SK-N-SH (cell line): ENCODE measurements at regions not wholly inside any gene's neighbourhood (a gene's known extent, or its start where the extent isn't known, plus 50 kb on each side); places are given as distances from the start of the nearest gene placed in this dataset.

Experiments used
- CTCF ChIA-PET: fragments of 300-600, 350-600 bp; formaldehyde crosslinking; extraction: SDS; loops from one replicate; lab custom pipeline; 2021; lab: Yijun Ruan, JAX
- POLR2A ChIA-PET: fragments of 350-600 bp; sonication (Branson Sonifier 250); formaldehyde crosslinking; extraction: SDS; loops from one replicate; lab custom pipeline; 2020; ENCODE audit warnings: antibody characterized with exemption, inconsistent platforms; lab: Yijun Ruan, JAX
- DNase-seq: peaks from one replicate; pipeline ENCODE4 v3.0.0; 2012
- H2AFZ ChIP-seq: fragments of 200-600 bp; sonication (generic); 2 replicates; pipeline ENCODE4 v1.8.1; 2016; ENCODE audit warnings: antibody characterized with exemption, mild to moderate bottlenecking, low read depth
- H3F3A ChIP-seq: fragments of 200-600 bp; sonication (generic); replicated peaks from 2 replicates; pipeline ENCODE3; 2016; ENCODE audit warnings: antibody characterized with exemption, mild to moderate bottlenecking; ENCODE audit not compliant: insufficient read depth
- H3K27ac ChIP-seq, 2 experiments: fragments of 200-500 bp in 1 of 2; fragments of 200-600 bp in 1 of 2; sonication (Bioruptor generic) in 1 of 2; sonication (generic), shearing (Covaris generic) in 1 of 2; 2 replicates each; pipeline versions ENCODE4 v1.5.1 to v1.6.1; 2014 to 2016; ENCODE audit warnings: low read depth in 2 of 2, inconsistent platforms in 1 of 2, low read length in 1 of 2, mild to moderate bottlenecking in 1 of 2, mixed read lengths in 1 of 2
- H3K27me3 ChIP-seq: fragments of 200-600 bp; sonication (generic), shearing (Covaris generic); 2 replicates; pipeline ENCODE4 v1.6.1; 2016; ENCODE audit warnings: mixed run types; ENCODE audit not compliant: insufficient read depth
- H3K36me3 ChIP-seq, 2 experiments: fragments of 200-500 bp in 1 of 2; fragments of 200-600 bp in 1 of 2; sonication (Bioruptor generic) in 1 of 2; sonication (generic) in 1 of 2; replicated peaks in 1 of 2; 2 replicates each; pipeline versions ENCODE3 to v1.5.1; 2014 to 2016; ENCODE audit warnings: low read length in 1 of 2, mild to moderate bottlenecking in 1 of 2; ENCODE audit not compliant: insufficient read depth in 2 of 2, control insufficient read depth in 1 of 2
- H3K4me1 ChIP-seq, 2 experiments: fragments of 200-500 bp in 1 of 2; fragments of 200-600 bp in 1 of 2; sonication (Bioruptor generic) in 1 of 2; sonication (generic), shearing (Covaris generic) in 1 of 2; 2 replicates each; pipeline versions ENCODE4 v1.5.1 to v1.6.1; 2014 to 2016; ENCODE audit warnings: low read depth in 1 of 2, low read length in 1 of 2, mixed run types in 1 of 2; ENCODE audit not compliant: insufficient read depth in 2 of 2, control insufficient read depth in 1 of 2
- H3K4me2 ChIP-seq: fragments of 200-600 bp; sonication (generic), shearing (Covaris generic); 2 replicates; pipeline ENCODE4 v1.6.1; 2017; ENCODE audit warnings: mixed run types
- H3K4me3 ChIP-seq, 2 experiments: fragments of 200-500 bp in 1 of 2; fragments of 200-600 bp in 1 of 2; sonication (Bioruptor generic) in 1 of 2; sonication (generic), shearing (Covaris generic) in 1 of 2; 2 replicates each; pipeline versions ENCODE4 v1.5.1 to v1.8.1; 2014 to 2016; ENCODE audit warnings: low read depth in 2 of 2, inconsistent platforms in 1 of 2, low read length in 1 of 2, mild to moderate bottlenecking in 1 of 2, mixed read lengths in 1 of 2, moderate library complexity in 1 of 2
- H3K79me2 ChIP-seq: fragments of 200-600 bp; sonication (generic); 2 replicates; pipeline ENCODE4 v1.8.1; 2017; ENCODE audit warnings: mild to moderate bottlenecking; ENCODE audit not compliant: insufficient read depth
- H3K9ac ChIP-seq: fragments of 200-600 bp; sonication (generic); 2 replicates; pipeline ENCODE4 v1.6.1; 2017; ENCODE audit warnings: mixed run types
- H3K9me2 ChIP-seq: fragments of 200-600 bp; sonication (generic); 2 replicates; pipeline ENCODE4 v1.6.1; 2017; ENCODE audit warnings: mixed run types
- H3K9me3 ChIP-seq: fragments of 200-600 bp; sonication (generic); 2 replicates; pipeline ENCODE4 v1.6.1; 2017; ENCODE audit warnings: mixed run types, mild to moderate bottlenecking, moderate library complexity
- H4K20me1 ChIP-seq: fragments of 200-600 bp; sonication (generic); 2 replicates; pipeline ENCODE4 v1.6.1; 2017; ENCODE audit warnings: mild to moderate bottlenecking, mixed run types; ENCODE audit not compliant: insufficient read depth
- CHD2 ChIP-seq: fragments of 150-350 bp; IDR thresholded peaks from 2 replicates; pipeline ENCODE4 v1.6.1; 2018; ENCODE audit warnings: low read length; ENCODE audit not compliant: partially characterized antibody
- CTCF ChIP-seq: fragments of 200-600 bp; sonication (generic); IDR thresholded peaks from 2 replicates; pipeline ENCODE4 v1.6.1; 2017; ENCODE audit warnings: antibody characterized with exemption, mild to moderate bottlenecking, moderate library complexity
- EP300 ChIP-seq, 2 experiments: IDR thresholded peaks; 2 replicates each; pipeline versions ENCODE4 v1.4.0 to v1.6.1; 2012; ENCODE audit warnings: borderline replicate concordance in 1 of 2, low read depth in 1 of 2, low read length in 1 of 2
- FOSL2 ChIP-seq: IDR thresholded peaks from 2 replicates; pipeline ENCODE4 v1.4.0; 2012; ENCODE audit warnings: low read depth, mild to moderate bottlenecking, moderate library complexity, borderline replicate concordance
- GATA2 ChIP-seq: sonication (generic); formaldehyde crosslinking; IDR thresholded peaks from 2 replicates; pipeline ENCODE4 v1.5.0; 2020; ENCODE audit warnings: mild to moderate bottlenecking, missing genetic modification reagents
- IRF3 ChIP-seq: fragments of 150-350 bp; IDR thresholded peaks from 2 replicates; pipeline ENCODE4 v1.6.1; 2016; ENCODE audit warnings: mild to moderate bottlenecking, low read depth, low read length
- JUND ChIP-seq: IDR thresholded peaks from 2 replicates; pipeline ENCODE4 v1.4.0; 2012
- MEF2A ChIP-seq: IDR thresholded peaks from 2 replicates; pipeline ENCODE4 v1.4.0; 2012; ENCODE audit warnings: low read depth, borderline replicate concordance
- NFIC ChIP-seq: IDR thresholded peaks from 2 replicates; pipeline ENCODE4 v1.4.0; 2012; ENCODE audit warnings: borderline replicate concordance
- NRF1 ChIP-seq: IDR thresholded peaks from 2 replicates; pipeline ENCODE4 v1.6.1; 2012; ENCODE audit warnings: low read depth, mild to moderate bottlenecking, low read length
- PBX3 ChIP-seq: IDR thresholded peaks from 2 replicates; pipeline ENCODE4; 2012
- RFX5 ChIP-seq: IDR thresholded peaks from 2 replicates; pipeline ENCODE4 v1.6.1; 2012; ENCODE audit warnings: mild to moderate bottlenecking, improper control_type of control experiment, low read length
- SMC3 ChIP-seq: IDR thresholded peaks from 2 replicates; pipeline ENCODE4 v1.6.1; 2012; ENCODE audit warnings: low read depth, low read length, improper control_type of control experiment
- TAF1 ChIP-seq: IDR thresholded peaks from 2 replicates; pipeline ENCODE4 v1.6.1; 2012; ENCODE audit warnings: low read depth, mild to moderate bottlenecking, low read length, moderate library complexity, borderline replicate concordance
- TEAD4 ChIP-seq: IDR thresholded peaks from 2 replicates; pipeline ENCODE4 v1.4.0; 2012; ENCODE audit warnings: mild to moderate bottlenecking, borderline replicate concordance; ENCODE audit not compliant: insufficient read depth
- USF1 ChIP-seq: IDR thresholded peaks from 2 replicates; pipeline ENCODE4 v1.4.0; 2012; ENCODE audit warnings: low read depth, borderline replicate concordance
- YY1 ChIP-seq: IDR thresholded peaks from 2 replicates; pipeline ENCODE4 v1.4.0; 2012; ENCODE audit warnings: low read depth, mild to moderate bottlenecking
- WGBS: methylation state at CpG from one replicate; pipeline ENCODE4 v1.1.6; 2017; ENCODE audit warnings: low lambda C conversion rate; 5-methylcytosine and 5-hydroxymethylcytosine counted together
- TF ChIP-seq, protein P1 (sequence below): fragments of 150-350 bp; IDR thresholded peaks from 2 replicates; pipeline ENCODE4 v1.6.1; 2017; ENCODE audit warnings: antibody characterized with exemption, low read length, low read depth, borderline replicate concordance

DNA sequence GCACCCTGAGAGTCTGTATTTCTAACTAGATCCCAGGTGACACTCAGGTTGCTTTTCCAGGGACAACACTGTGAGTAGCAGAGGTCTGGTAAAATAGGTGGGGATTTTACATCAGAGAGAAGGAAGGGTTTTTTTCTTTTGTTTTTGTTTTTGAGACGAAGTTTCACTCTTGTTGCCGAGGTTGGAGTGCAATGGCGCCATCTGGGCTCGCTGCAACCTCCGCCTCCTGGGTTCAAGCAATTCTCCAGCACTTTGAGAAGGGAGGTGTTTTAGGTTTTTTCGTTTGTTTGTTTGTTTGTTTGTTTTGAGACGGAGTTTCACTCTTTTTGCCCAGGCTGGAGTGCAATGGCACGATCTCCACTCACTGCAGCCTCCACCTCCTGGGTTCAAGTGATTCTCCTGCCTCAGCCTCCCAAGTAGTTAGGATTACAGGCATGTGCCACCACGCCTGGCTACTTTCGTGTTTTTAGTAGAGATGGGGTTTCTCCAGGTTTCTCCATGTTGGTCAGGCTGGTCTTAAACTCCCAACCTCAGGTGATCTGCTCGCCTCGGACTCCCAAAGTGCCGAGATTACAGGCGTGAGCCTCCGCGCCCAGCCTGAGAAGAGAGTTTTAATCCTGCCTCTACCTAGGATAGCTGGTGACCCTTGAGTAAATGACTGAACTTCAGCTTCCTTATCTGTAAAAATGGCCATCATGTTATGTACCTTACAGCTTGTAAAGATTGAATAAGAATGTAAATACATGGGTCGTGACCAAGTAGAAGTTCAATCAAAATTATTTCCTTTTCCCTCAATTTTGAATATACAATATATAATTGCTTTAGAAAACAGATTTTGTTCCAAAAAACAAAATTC lies 95.9 kb upstream of the FNDC3B start:
- CTCF ChIA-PET, result no interaction called here
- Histone ChIP-seq H3K27me3 (no peaks in the 10 kb centered on the region), H3K79me2 (no peaks in the 10 kb centered on the region), H3F3A (no peaks in the 10 kb centered on the region), H3K4me3 (no peak overlapping the region), H3K36me3 (no peaks in the 10 kb centered on the region), H3K4me1 (no peaks in the 10 kb centered on the region), H2AFZ (no peak overlapping the region), H3K9me2 (no peaks in the 10 kb centered on the region)
- WGBS, result 92% methylated on average over 17 of the region's 17 CpGs
- DNase-seq, result no peak
- TF ChIP-seq YY1, result no peak
- TF ChIP-seq FOSL2, result no peak
- no peak for TF ChIP-seq USF1
- TF ChIP-seq GATA2, result no peak
- no peak for TF ChIP-seq MEF2A
- no peak for TF ChIP-seq CHD2
- TF ChIP-seq NFIC, result no peak
- TF ChIP-seq TAF1, result no peak
- TF ChIP-seq CTCF, result no peak
- TF ChIP-seq SMC3, result no peak
- TF ChIP-seq RFX5, result no peak
- TF ChIP-seq EP300 (IDR thresholded peaks at IDR 0.05; ENCODE audit: borderline replicate concordance in 1 of 2, low read depth in 1 of 2, low read length in 1 of 2), result no peak
- TF ChIP-seq, protein P1, sequence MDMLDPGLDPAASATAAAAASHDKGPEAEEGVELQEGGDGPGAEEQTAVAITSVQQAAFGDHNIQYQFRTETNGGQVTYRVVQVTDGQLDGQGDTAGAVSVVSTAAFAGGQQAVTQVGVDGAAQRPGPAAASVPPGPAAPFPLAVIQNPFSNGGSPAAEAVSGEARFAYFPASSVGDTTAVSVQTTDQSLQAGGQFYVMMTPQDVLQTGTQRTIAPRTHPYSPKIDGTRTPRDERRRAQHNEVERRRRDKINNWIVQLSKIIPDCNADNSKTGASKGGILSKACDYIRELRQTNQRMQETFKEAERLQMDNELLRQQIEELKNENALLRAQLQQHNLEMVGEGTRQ, result no peak
- no peak for TF ChIP-seq JUND
- TF ChIP-seq IRF3, result no peak
- TF ChIP-seq TEAD4, result no peak
- no peak for TF ChIP-seq PBX3
- no peak for TF ChIP-seq NRF1
- TF ChIP-seq, all 33 proteins: peak for 0
- no peak overlapping the region for H3K9ac ChIP-seq
- H3K9me3 ChIP-seq, result no peaks in the 10 kb centered on the region
- POLR2A ChIA-PET, result no interaction called here
- no peak overlapping the region for H3K4me2 ChIP-seq
- H3K27ac ChIP-seq, result no peak overlapping the region
- H4K20me1 ChIP-seq, result no peaks in the 10 kb centered on the region
